Esophagus mucosa (tissue), 1 donor: ENCODE measurements at regions not wholly inside any gene's neighbourhood (a gene's known extent, or its start where the extent isn't known, plus 50 kb on each side); places are given as distances from the start of the nearest gene placed in this dataset.
"Not testable (repeated sequence)": the region's sequence is repeated elsewhere in the genome, so short reads cannot be mapped to it uniquely, and the experiment has no call there.

ENCODE experiments used
- ATAC-seq: fragments of 200-7000 bp; cut with Tn5 transposase; one replicate; pipeline ENCODE4 v1.9.1; 2020
- donor health status: DM: yes; HTN: yes; CAD: no.

- ATAC-seq, result no peak
These were observed 216.3 kb upstream of the NR5A2 start for GRCh38 chr1:199811163-199811562.

- ATAC-seq, result no peak
These were observed 214.3 kb upstream of the NR5A2 start for GRCh38 chr1:199813198-199813597.

- no peak for ATAC-seq
These were observed 211.6 kb upstream of the NR5A2 start for GRCh38 chr1:199815947-199816346.

- ATAC-seq, result no peak
These were observed 210.2 kb upstream of the NR5A2 start for GRCh38 chr1:199817266-199817665.

GRCh38 chr1:199821029-199821779, 206.3 kb upstream of the NR5A2 start:
- ATAC-seq, result no peak

- ATAC-seq, result no peak
These were observed 195.1 kb upstream of the NR5A2 start for GRCh38 chr1:199832451-199832850.

- ATAC-seq, result no peak
These were observed 192.8 kb upstream of the NR5A2 start for GRCh38 chr1:199834711-199835110.

- ATAC-seq, result no peak
These were observed 191.1 kb upstream of the NR5A2 start for GRCh38 chr1:199836430-199836829.

- no peak for ATAC-seq
These were observed 190.2 kb upstream of the NR5A2 start for GRCh38 chr1:199837321-199837720.

- ATAC-seq, result not testable (repeated sequence)
These were observed 187.9 kb upstream of the NR5A2 start for GRCh38 chr1:199839608-199840007.

GRCh38 chr1:199843096-199843495, 184.4 kb upstream of the NR5A2 start:
- ATAC-seq, result not testable (repeated sequence)

GRCh38 chr1:199843861-199844260, 183.6 kb upstream of the NR5A2 start:
- ATAC-seq, result no peak

GRCh38 chr1:199847021-199847420, 180.5 kb upstream of the NR5A2 start:
- no peak for ATAC-seq

- no peak for ATAC-seq
These were observed 175.9 kb upstream of the NR5A2 start for GRCh38 chr1:199851439-199852140.

- ATAC-seq, result no peak
These were observed 172.7 kb upstream of the NR5A2 start for GRCh38 chr1:199854686-199855321.

- peak; percentile 65 for ATAC-seq
These were observed 171.9 kb upstream of the NR5A2 start for GRCh38 chr1:199855580-199855979.

GRCh38 chr1:199856216-199856780, 171.2 kb upstream of the NR5A2 start:
- no peak for ATAC-seq

GRCh38 chr1:199857108-199857507, 170.4 kb upstream of the NR5A2 start:
- no peak for ATAC-seq

GRCh38 chr1:199857516-199857915, 170.0 kb upstream of the NR5A2 start:
- ATAC-seq, result no peak

- no peak for ATAC-seq
These were observed 169.3 kb upstream of the NR5A2 start for GRCh38 chr1:199858171-199858570.

GRCh38 chr1:199858856-199859255, 168.7 kb upstream of the NR5A2 start:
- no peak for ATAC-seq

GRCh38 chr1:199859491-199859933, 168.0 kb upstream of the NR5A2 start:
- no peak for ATAC-seq
